ENCODE measurements at regions not wholly inside any gene's neighbourhood (a gene's known extent, or its start where the extent isn't known, plus 50 kb on each side); places are given as distances from the start of the nearest gene placed in this dataset.

- no peak for DNase-seq (ENCODE audit: low read depth in 2 of 2)
- Histone ChIP-seq H3K4me1 (ENCODE audit: control insufficient read depth, extremely low read depth, insufficient read depth, low read length) (peaks cover 22% of the 10 kb centered on the region), H3K27me3 (ENCODE audit: control insufficient read depth, insufficient read depth, low read length) (no peaks in the 10 kb centered on the region), H3K27ac (ENCODE audit: insufficient read depth, low read length) (no peak overlapping the region), H3K36me3 (ENCODE audit: control insufficient read depth, insufficient read depth, low read length) (no peaks in the 10 kb centered on the region), H3K4me2 (ENCODE audit: extremely low read depth, insufficient read depth, low read length) (no peak overlapping the region), H3K9ac (ENCODE audit: insufficient read depth, low read length) (no peak overlapping the region), H4K20me1 (ENCODE audit: control insufficient read depth, extremely low read depth, insufficient read depth, low read length) (no peaks in the 10 kb centered on the region), H3K79me2 (ENCODE audit: control insufficient read depth, insufficient read depth, low read length) (no peaks in the 10 kb centered on the region), H2AFZ (ENCODE audit: low read length) (no peak overlapping the region), H3K9me3 (ENCODE audit: control insufficient read depth, insufficient read depth, low read depth, low read length) (no peaks in the 10 kb centered on the region), H3K4me3 (replicated peaks in 1 of 4; ENCODE audit: control extremely low read depth in 1 of 4, insufficient read depth in 1 of 4, low read depth in 3 of 4, low read length in 4 of 4) (no peak overlapping the region)
- no peak for TF ChIP-seq EZH2 (IDR thresholded peaks at IDR 0.05; ENCODE audit: low read length, missing control alignments)
- TF ChIP-seq CTCF (conservative IDR thresholded peaks at IDR 0.05 in 1 of 2, IDR thresholded peaks at IDR 0.05 in 1 of 2; ENCODE audit: low read depth in 1 of 2, low read length in 2 of 2) = no peak
Measured at GRCh38 chr1:58399176-58399575, 147.3 kb downstream of the OMA1 start.

- Histone ChIP-seq H3K27me3 (ENCODE audit: control insufficient read depth, insufficient read depth, low read length) (no peaks in the 10 kb centered on the region), H3K4me2 (ENCODE audit: extremely low read depth, insufficient read depth, low read length) (no peak overlapping the region), H4K20me1 (ENCODE audit: control insufficient read depth, extremely low read depth, insufficient read depth, low read length) (no peaks in the 10 kb centered on the region), H3K4me1 (ENCODE audit: control insufficient read depth, extremely low read depth, insufficient read depth, low read length) (peaks cover 22% of the 10 kb centered on the region), H3K27ac (ENCODE audit: insufficient read depth, low read length) (no peak overlapping the region), H3K4me3 (replicated peaks in 1 of 4; ENCODE audit: control extremely low read depth in 1 of 4, insufficient read depth in 1 of 4, low read depth in 3 of 4, low read length in 4 of 4) (no peak overlapping the region), H3K36me3 (ENCODE audit: control insufficient read depth, insufficient read depth, low read length) (no peaks in the 10 kb centered on the region), H2AFZ (ENCODE audit: low read length) (no peak overlapping the region), H3K79me2 (ENCODE audit: control insufficient read depth, insufficient read depth, low read length) (no peaks in the 10 kb centered on the region), H3K9ac (ENCODE audit: insufficient read depth, low read length) (no peak overlapping the region), H3K9me3 (ENCODE audit: control insufficient read depth, insufficient read depth, low read depth, low read length) (no peaks in the 10 kb centered on the region)
- DNase-seq (ENCODE audit: low read depth in 2 of 2) = no peak
- TF ChIP-seq EZH2 (IDR thresholded peaks at IDR 0.05; ENCODE audit: low read length, missing control alignments) (no peak), CTCF (conservative IDR thresholded peaks at IDR 0.05 in 1 of 2, IDR thresholded peaks at IDR 0.05 in 1 of 2; ENCODE audit: low read depth in 1 of 2, low read length in 2 of 2) (no peak)
Measured at GRCh38 chr1:58398714-58399113, 147.8 kb downstream of the OMA1 start.

- H3K36me3 ChIP-seq (ENCODE audit: control insufficient read depth, insufficient read depth, low read length) = no peaks in the 10 kb centered on the region
- no peak overlapping the region for H3K4me3 ChIP-seq (replicated peaks in 1 of 4; ENCODE audit: control extremely low read depth in 1 of 4, insufficient read depth in 1 of 4, low read depth in 3 of 4, low read length in 4 of 4)
- H3K79me2 ChIP-seq (ENCODE audit: control insufficient read depth, insufficient read depth, low read length) = no peaks in the 10 kb centered on the region
- peaks cover 20% of the 10 kb centered on the region for H3K4me1 ChIP-seq (ENCODE audit: control insufficient read depth, extremely low read depth, insufficient read depth, low read length)
- H3K9ac ChIP-seq (ENCODE audit: insufficient read depth, low read length) = no peak overlapping the region
- no peak overlapping the region for H3K27ac ChIP-seq (ENCODE audit: insufficient read depth, low read length)
- no peaks in the 10 kb centered on the region for H3K27me3 ChIP-seq (ENCODE audit: control insufficient read depth, insufficient read depth, low read length)
- no peaks in the 10 kb centered on the region for H4K20me1 ChIP-seq (ENCODE audit: control insufficient read depth, extremely low read depth, insufficient read depth, low read length)
- no peaks in the 10 kb centered on the region for H3K9me3 ChIP-seq (ENCODE audit: control insufficient read depth, insufficient read depth, low read depth, low read length)
- no peak overlapping the region for H3K4me2 ChIP-seq (ENCODE audit: extremely low read depth, insufficient read depth, low read length)
- DNase-seq (ENCODE audit: low read depth in 2 of 2) = peak in 1 of 2 donors; percentile 94
- TF ChIP-seq CTCF (conservative IDR thresholded peaks at IDR 0.05 in 1 of 2, IDR thresholded peaks at IDR 0.05 in 1 of 2; ENCODE audit: low read depth in 1 of 2, low read length in 2 of 2) = no peak
- TF ChIP-seq EZH2 (IDR thresholded peaks at IDR 0.05; ENCODE audit: low read length, missing control alignments) = no peak
- H2AFZ ChIP-seq (ENCODE audit: low read length) = no peak overlapping the region
Measured at GRCh38 chr1:58397187-58397820, 149.2 kb downstream of the OMA1 start.
